Keratinocyte (primary cell): ENCODE measurements at regions not wholly inside any gene's neighbourhood (a gene's known extent, or its start where the extent isn't known, plus 50 kb on each side); places are given as distances from the start of the nearest gene placed in this dataset.

ENCODE experiments used
- DNase-seq: peaks from one replicate; pipeline ENCODE4 v3.0.0-alpha.2; 2011; ENCODE audit warnings: low read depth, missing footprints, low spot score
- FAIRE-seq: peaks from 2 replicates; lab custom pipeline; 2011; peaks lifted over from hg19 to GRCh38; lab: Jason Lieb, UNC
- H2AFZ ChIP-seq: 2 replicates; pipeline ENCODE4 v1.6.0; 2012; ENCODE audit warnings: low read length, control low read depth, inconsistent platforms; ENCODE audit not compliant: control insufficient read depth
- H3K27ac ChIP-seq: 2 replicates; pipeline ENCODE4 v1.5.1; 2011; ENCODE audit warnings: low read length; ENCODE audit not compliant: control insufficient read depth, insufficient read depth
- H3K27me3 ChIP-seq: 3 replicates; pipeline ENCODE4 v1.6.0; 2011; ENCODE audit warnings: low read length; ENCODE audit not compliant: control insufficient read depth, insufficient read depth; ENCODE audit errors: extremely low read depth
- H3K36me3 ChIP-seq, 2 experiments: 2 replicates in 1 of 2; 3 replicates in 1 of 2; pipeline ENCODE4 v1.5.1; 2011; ENCODE audit warnings: low read length in 2 of 2, mild to moderate bottlenecking in 1 of 2; ENCODE audit not compliant: control insufficient read depth in 2 of 2, insufficient read depth in 2 of 2; ENCODE audit errors: extremely low read depth in 1 of 2
- H3K4me1 ChIP-seq: 3 replicates; pipeline ENCODE4 v1.5.1; 2011; ENCODE audit warnings: low read length; ENCODE audit not compliant: control insufficient read depth, insufficient read depth; ENCODE audit errors: extremely low read depth
- H3K4me2 ChIP-seq: 3 replicates; pipeline ENCODE4 v1.6.0; 2011; ENCODE audit warnings: low read depth, low read length; ENCODE audit not compliant: control insufficient read depth, insufficient read depth; ENCODE audit errors: extremely low read depth
- H3K4me3 ChIP-seq, 3 experiments: fragments of 200-600 bp in 1 of 3; sonication (generic) in 1 of 3; 2 replicates in 2 of 3; 3 replicates in 1 of 3; pipeline ENCODE4 v1.5.1; 2011 to 2016; ENCODE audit warnings: low read length in 3 of 3, mild to moderate bottlenecking in 3 of 3, control low read depth in 2 of 3, inconsistent platforms in 1 of 3, low read depth in 1 of 3, mixed read lengths in 1 of 3, mixed run types in 1 of 3, moderate library complexity in 1 of 3; ENCODE audit not compliant: control insufficient read depth in 2 of 3, insufficient read depth in 2 of 3; ENCODE audit errors: extremely low read depth in 1 of 3
- H3K79me2 ChIP-seq: 2 replicates; pipeline ENCODE4 v1.6.0; 2012; ENCODE audit warnings: low read length; ENCODE audit not compliant: control insufficient read depth, insufficient read depth
- H3K9ac ChIP-seq: 3 replicates; pipeline ENCODE4 v1.6.0; 2011; ENCODE audit warnings: low read length; ENCODE audit not compliant: control insufficient read depth, insufficient read depth; ENCODE audit errors: extremely low read depth
- H3K9me1 ChIP-seq: 3 replicates; pipeline ENCODE4 v1.6.0; 2011; ENCODE audit warnings: low read length; ENCODE audit not compliant: control insufficient read depth, insufficient read depth; ENCODE audit errors: extremely low read depth
- H3K9me3 ChIP-seq: 2 replicates; pipeline ENCODE4 v1.5.1; 2012; ENCODE audit warnings: low read depth, low read length; ENCODE audit not compliant: control insufficient read depth
- H4K20me1 ChIP-seq: 3 replicates; pipeline ENCODE4 v1.6.0; 2011; ENCODE audit warnings: low read length; ENCODE audit not compliant: control insufficient read depth, insufficient read depth; ENCODE audit errors: extremely low read depth
- CTCF ChIP-seq, 3 experiments: IDR thresholded peaks in 1 of 3; conservative IDR thresholded peaks in 1 of 3; optimal IDR thresholded peaks in 1 of 3; 2 replicates in 2 of 3; 3 replicates in 1 of 3; pipeline versions ENCODE3 to v1.5.1; 2011; ENCODE audit warnings: low read length in 3 of 3, mild to moderate bottlenecking in 3 of 3, moderate library complexity in 2 of 3, control low read depth in 1 of 3, inconsistent platforms in 1 of 3; ENCODE audit not compliant: insufficient read depth in 2 of 3; ENCODE audit errors: extremely low read depth in 1 of 3
- EZH2 ChIP-seq: IDR thresholded peaks from one replicate; pipeline ENCODE4 v1.6.1; 2012; ENCODE audit warnings: inconsistent platforms, mild to moderate bottlenecking, low read length, moderate library complexity
- dilution Hi-C: fragments of 300-500 bp; cut with MboI; formaldehyde crosslinking; loops from one replicate; pipeline ENCODE4 v1.7.0; 2020; ENCODE audit warnings: low sequenced_read_pairs; ENCODE audit not compliant: extremely low pct_ligation_motif_present

- FAIRE-seq (no peak), DNase-seq (no peak)
- H3K9ac ChIP-seq, result no peak overlapping the region
- no peak overlapping the region for H3K4me3 ChIP-seq
- H3K36me3 ChIP-seq, result no peaks in the 10 kb centered on the region
- no peaks in the 10 kb centered on the region for H3K4me1 ChIP-seq
- H3K9me1 ChIP-seq, result no peaks in the 10 kb centered on the region
- dilution Hi-C loops, result no loop called here
- no peak overlapping the region for H3K27ac ChIP-seq
- H3K27me3 ChIP-seq, result no peaks in the 10 kb centered on the region
- H3K4me2 ChIP-seq, result no peak overlapping the region
- H4K20me1 ChIP-seq, result no peaks in the 10 kb centered on the region
- TF ChIP-seq EZH2, result no peak
- no peak for TF ChIP-seq CTCF (optimal IDR thresholded peaks at IDR 0.05 in 1 of 3, IDR thresholded peaks at IDR 0.05 in 1 of 3, conservative IDR thresholded peaks at IDR 0.05 in 1 of 3; ENCODE audit: extremely low read depth in 1 of 3, insufficient read depth in 2 of 3, low read length in 3 of 3)
- H3K79me2 ChIP-seq, result no peaks in the 10 kb centered on the region
- H2AFZ ChIP-seq, result no peak overlapping the region
- H3K9me3 ChIP-seq, result no peaks in the 10 kb centered on the region
Observed at GRCh38 chr13:104086759-104087158, 1020.5 kb upstream of the SLC10A2 start.

- dilution Hi-C loops, result no loop called here
- no peaks in the 10 kb centered on the region for H4K20me1 ChIP-seq
- H3K9ac ChIP-seq, result no peak overlapping the region
- FAIRE-seq (no peak), DNase-seq (no peak)
- H3K27ac ChIP-seq, result no peak overlapping the region
- no peak overlapping the region for H3K4me2 ChIP-seq
- H2AFZ ChIP-seq, result no peak overlapping the region
- H3K27me3 ChIP-seq, result no peaks in the 10 kb centered on the region
- TF ChIP-seq EZH2 (no peak), CTCF (optimal IDR thresholded peaks at IDR 0.05 in 1 of 3, IDR thresholded peaks at IDR 0.05 in 1 of 3, conservative IDR thresholded peaks at IDR 0.05 in 1 of 3; ENCODE audit: extremely low read depth in 1 of 3, insufficient read depth in 2 of 3, low read length in 3 of 3) (no peak)
- no peaks in the 10 kb centered on the region for H3K9me1 ChIP-seq
- H3K79me2 ChIP-seq, result no peaks in the 10 kb centered on the region
- H3K4me3 ChIP-seq, result no peak overlapping the region
- H3K9me3 ChIP-seq, result no peaks in the 10 kb centered on the region
- H3K4me1 ChIP-seq, result no peaks in the 10 kb centered on the region
- H3K36me3 ChIP-seq, result no peaks in the 10 kb centered on the region
Observed at GRCh38 chr13:104086210-104086609, 1020.0 kb upstream of the SLC10A2 start.
